DMS 273 treated with DMSO at 0.1 percent for 48 hours (cell line): ENCODE measurements at regions not wholly inside any gene's neighbourhood (a gene's known extent, or its start where the extent isn't known, plus 50 kb on each side); places are given as distances from the start of the nearest gene placed in this dataset.
A peak's percentile ranks its signal among the peaks of the same experiment; 100 is the strongest.

Experiments
- DNase-seq: peaks from one replicate; lab custom pipeline; 2025; lab: John Stamatoyannopoulos, UW

DNA sequence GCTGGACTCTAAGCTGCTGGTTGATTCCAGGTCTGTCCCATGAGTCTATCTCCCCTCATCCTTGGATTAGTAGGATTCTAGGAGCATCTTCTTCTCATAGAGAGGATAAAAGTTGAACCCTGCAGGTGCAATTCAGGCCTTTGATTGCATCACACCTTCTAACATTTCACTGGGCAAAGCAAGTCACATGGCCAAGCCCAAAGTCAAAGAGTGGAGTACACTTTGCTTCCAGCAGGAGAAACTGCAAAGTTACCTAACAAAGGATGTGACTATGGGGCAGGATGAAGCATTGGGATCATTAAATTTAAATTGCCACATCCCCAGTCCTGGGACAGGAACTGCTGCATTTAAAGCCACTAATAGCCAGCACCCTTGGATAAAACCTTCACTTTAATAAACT, 51.0 kb upstream of the EGFLAM start:
- no peak for DNase-seq

DNA sequence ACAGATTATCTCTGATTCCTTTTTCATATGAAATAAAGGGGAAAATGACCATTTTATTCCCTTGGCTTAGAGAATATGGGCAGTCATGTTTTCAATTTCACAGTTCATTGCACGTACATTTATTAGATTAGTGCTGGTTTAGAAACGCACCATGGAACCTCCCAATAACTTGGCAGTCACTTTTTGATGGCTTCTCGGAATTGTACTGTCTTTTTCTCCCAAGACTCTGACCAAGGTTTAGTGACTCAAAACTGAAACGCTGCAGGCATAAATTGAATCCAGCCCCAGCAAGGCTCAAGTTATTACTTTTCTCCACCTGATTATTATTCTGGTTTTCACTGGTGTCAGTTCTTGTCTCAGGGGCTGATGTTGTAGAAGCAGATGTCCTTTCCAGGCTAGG, 55.6 kb upstream of the EGFLAM start:
- no peak for DNase-seq

- DNase-seq, result no peak
Measured at GRCh38 chr5:38200872-38201557, 57.3 kb upstream of the EGFLAM start.

- no peak for DNase-seq
Measured at GRCh38 chr5:38197118-38197517, 61.2 kb upstream of the EGFLAM start.

DNA sequence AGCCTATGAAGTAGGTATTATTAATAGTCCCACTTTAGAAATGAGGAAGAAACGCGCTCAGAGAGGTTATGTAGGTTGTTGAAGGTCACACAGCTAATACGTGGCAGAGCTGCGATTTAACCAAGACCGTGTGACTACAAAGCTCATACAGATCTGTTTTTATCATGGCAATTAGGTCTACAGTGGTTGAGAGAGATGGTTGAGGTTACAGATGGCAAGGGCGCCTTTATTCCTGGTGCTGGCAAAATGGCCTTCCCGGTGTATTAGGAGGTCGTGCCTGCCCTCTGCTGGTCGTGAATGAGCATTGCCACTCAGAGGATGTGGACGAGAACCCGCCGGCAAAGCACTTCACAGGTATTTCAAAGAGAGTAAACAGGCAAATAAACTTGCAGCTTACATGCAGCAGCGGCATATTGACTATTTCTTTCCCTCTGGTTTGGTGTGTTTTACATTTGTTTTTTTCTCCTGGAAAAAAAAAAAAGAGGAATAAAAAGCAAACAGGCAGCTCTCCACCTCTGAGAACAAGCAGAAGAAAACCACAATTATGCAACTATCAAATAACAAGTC, 65.3 kb upstream of the EGFLAM start:
- peak; percentile 41 for DNase-seq

GRCh38 chr5:38191693-38192092, 66.7 kb upstream of the EGFLAM start:
- no peak for DNase-seq

DNA sequence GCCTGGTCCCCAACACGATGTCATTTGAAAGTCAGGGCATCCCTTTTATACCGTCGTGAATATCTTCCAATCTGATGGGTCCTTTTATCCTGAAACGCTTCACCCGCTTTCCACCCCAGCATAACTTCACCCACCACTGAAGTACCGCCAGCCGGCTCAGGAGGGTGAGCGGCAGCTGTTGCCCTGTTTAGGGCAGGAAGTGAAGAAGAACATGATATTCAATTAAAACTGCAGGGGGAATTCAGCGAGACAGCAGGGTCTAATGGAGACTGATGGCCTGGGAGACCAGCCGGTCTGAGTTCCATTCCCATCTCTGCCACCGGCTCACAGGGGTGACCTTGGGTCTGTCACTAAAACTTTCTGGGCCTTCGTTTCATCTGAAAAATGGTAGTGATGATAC, 68.2 kb upstream of the EGFLAM start:
- DNase-seq, result no peak

GRCh38 chr5:38189081-38189504, 69.3 kb upstream of the EGFLAM start:
- DNase-seq, result no peak

- DNase-seq, result no peak
Measured at GRCh38 chr5:38188591-38188990, 69.8 kb upstream of the EGFLAM start.

DNA sequence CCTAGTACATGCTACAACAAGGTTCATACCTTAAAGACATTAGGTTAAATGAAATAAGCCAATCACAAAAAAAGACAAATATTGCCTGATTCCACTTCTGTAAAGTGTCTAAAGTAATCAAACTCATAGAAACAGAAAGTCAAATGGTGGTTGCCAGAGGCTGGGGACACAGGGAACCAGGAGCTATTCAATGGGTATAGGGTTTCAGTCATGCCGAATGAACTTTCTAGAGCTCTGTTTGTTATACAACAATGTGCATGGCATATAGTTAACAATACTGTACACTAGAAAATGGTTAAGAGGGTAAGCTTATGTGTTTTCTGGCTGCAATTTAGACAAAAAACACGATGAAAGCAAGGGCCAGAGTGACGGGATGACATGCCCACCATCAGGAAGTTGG, 70.8 kb upstream of the EGFLAM start:
- DNase-seq, result no peak

DNA sequence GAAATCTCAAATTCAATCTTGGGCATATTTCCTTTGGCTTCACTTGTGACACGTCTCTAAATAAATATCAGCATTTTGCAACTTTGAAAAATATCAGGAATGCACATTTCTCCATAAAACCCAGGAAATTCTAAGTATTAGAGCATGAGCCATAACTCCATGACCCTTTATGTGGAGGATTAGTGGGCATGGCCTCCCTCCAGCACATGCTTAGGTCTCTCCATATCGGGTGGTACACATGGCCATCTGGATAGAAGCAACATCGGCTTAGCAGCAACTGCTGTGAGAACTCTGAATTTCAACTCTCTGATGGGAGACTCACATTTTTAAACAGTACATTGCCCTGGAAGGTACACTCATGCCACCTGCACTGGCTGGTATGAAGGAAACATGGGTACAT, 73.7 kb upstream of the EGFLAM start:
- DNase-seq, result no peak

DNA sequence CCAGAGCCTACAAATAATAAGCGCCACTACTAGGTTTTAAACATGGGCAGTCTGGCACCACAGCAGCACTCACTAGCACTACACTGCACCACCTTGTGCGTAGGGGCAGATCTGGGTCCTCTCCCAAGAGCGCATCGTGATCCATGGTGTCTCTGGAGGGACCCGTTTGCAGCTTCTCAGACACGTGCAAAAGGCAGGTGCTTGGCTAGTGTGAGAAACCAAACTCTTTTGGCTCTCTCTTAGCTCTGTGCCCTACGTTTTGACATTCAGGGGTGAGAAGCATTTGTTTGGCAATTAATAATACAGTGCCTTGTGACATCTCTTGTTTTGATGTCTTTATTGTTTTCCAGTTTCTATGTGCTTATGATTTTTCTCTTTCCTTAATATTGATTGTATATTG, 75.4 kb upstream of the EGFLAM start:
- no peak for DNase-seq

DNA sequence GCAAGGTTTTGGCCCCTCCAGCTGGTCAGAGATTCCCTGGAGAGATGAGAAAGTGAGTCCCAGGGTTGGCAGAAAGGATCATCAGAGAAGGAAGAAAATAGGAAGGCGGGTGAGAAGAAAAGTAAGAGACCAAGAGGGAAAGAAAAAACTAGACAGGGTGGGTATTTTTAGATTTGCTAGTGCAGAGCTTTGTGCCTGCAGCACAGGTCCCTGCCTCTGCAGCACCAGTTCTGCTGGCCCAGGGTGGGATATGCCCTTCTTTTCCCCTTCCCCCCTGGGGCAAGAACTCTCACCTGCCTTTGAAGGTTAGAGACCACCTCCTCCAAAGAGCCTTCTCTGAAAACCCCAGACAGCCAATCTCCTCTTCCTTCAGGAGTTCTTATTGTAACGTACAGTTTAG, 90.3 kb upstream of the EGFLAM start:
- no peak for DNase-seq

- DNase-seq, result no peak
Measured at GRCh38 chr5:38167562-38167996, 90.8 kb upstream of the EGFLAM start.

DNA sequence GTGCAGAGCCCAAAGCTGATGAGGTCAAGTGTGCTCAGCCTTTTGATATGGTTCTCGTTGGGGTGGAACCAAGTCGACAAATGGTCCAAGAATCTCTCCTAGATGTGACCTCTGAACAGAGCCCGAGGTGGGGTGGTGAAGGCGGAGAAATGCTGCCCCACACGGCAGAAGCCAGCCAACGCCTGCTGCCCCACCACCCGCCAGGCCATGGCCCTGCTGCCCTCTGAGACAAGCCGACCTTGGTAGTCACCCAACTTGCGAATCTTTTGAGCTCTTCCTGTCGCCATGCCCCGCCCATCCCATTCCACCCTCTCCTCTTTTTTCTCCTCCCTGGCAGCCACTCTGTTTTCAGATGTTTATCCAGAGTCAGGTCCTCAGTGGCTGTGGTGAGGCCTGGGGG, 91.5 kb upstream of the EGFLAM start:
- no peak for DNase-seq

GRCh38 chr5:38165435-38165834, 92.9 kb upstream of the EGFLAM start:
- no peak for DNase-seq

DNA sequence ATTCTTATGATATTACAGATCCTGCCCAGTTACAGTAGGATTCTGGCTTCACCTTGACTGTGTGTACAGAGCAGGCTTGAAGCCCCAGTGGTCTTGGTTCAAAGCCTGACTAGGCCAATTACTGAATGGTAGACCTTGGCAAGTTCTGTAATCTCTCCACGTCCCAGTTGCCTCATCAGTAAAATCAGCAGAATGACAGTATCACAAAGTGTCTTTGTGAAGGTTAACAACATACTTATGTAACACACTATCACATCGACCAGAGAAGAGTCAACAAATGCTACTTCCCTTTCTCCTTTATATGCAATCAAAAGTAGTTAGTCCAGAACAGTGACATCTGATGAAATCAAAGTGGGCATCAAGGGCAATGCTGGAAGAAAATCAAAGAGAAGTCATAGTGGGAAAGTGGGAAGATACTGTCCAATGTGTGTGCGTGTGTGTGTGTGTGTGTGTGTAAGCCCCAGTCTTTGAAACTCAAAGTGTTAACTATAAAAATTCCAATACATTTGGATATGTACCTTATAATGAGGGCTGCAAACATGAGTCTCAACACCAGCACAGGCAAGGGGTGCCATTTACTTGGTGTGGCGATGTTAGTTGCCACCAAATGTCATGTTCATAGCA, 93.5 kb upstream of the EGFLAM start:
- no peak for DNase-seq

DNA sequence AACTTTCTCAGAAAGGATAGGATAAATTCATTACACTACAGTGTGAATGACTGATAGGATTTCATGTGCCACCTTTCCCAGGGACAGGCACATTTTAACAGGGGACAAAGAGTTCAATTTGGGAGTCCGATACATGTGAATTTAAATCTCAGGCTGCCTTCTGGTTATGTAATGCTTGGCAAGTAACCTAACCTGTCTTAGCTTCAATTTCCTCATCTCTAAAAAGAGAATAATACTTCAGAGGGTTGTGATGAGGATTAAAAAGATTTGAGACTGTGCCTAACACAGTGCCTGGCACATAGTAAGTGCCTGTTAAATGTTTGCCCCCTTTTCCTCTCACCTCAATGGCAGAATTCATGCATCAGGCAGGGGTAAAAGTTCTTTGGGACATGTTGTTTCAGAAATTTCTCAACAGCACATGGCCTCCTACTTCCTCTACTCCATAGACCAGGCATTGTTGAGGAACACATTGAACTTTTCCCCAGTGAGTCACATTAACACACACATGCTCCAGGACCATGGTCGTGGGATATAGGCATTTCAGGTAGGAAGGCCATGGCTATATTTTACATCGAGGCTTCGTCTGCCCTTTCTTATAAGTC, 94.6 kb upstream of the EGFLAM start:
- DNase-seq, result no peak

DNA sequence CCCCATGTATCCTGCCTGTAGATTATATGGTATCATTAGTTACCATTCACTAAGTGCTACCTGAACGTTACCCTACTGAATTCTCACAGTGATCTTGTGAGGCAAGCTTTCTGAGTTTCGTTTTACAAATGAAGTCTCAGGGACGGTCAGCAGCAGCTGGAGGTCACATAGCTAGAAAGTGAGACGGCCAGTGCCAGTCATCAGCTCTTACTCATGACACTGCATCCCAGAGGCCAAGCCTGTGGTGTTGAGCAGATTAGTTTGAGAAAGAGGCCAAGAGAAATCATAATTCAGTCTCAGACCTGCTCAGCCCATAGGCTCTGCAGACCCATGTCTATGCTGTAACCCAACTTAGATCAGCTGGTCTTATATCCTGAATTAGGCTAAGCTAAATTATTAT, 95.7 kb upstream of the EGFLAM start:
- DNase-seq, result no peak

DNA sequence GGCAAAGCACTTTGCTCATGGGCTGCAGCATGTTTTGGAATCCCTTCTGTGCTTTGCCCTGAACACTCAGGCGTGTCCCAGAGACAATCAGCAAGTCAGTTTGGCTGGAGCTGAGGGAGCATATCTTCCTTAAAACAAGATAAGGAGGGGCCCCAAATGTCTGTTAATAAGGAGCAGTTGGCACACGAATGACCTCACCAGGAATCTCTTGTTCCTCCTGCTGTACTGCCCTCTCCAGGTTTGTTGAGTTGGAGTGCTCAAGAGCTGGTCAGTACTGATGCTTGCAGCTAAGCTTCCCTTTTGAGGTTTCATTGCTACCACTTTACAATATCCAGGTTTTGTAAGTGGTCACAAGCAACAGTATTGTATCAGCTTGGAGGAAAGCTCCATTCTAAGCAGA, 101.3 kb upstream of the EGFLAM start:
- no peak for DNase-seq

- no peak for DNase-seq
Measured at GRCh38 chr5:38154615-38155204, 103.6 kb upstream of the EGFLAM start.

DNA sequence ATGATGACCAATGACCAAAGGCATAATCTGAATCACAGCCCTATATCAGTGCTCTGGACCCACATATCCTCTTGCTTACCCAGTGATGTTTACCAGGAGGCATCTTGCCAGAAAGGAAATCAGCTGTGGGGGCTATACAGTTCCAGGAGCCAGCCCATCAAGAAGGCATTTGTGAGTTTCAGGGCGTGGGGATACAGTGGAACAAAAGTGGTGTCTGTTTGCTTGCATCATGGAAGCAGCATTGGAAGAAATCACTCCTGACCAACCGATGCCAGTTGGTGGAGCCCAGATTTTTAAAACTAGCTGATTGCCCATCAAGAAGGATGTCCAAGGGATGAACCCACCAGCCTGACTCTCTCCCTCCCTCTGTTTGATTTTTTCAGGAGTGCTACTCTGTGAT, 106.5 kb upstream of the EGFLAM start:
- DNase-seq, result no peak

- DNase-seq, result no peak
Measured at GRCh38 chr5:38149815-38150195, 108.6 kb upstream of the EGFLAM start.
